ENCODE measurements at regions not wholly inside any gene's neighbourhood (a gene's known extent, or its start where the extent isn't known, plus 50 kb on each side); places are given as distances from the start of the nearest gene placed in this dataset.

DNA sequence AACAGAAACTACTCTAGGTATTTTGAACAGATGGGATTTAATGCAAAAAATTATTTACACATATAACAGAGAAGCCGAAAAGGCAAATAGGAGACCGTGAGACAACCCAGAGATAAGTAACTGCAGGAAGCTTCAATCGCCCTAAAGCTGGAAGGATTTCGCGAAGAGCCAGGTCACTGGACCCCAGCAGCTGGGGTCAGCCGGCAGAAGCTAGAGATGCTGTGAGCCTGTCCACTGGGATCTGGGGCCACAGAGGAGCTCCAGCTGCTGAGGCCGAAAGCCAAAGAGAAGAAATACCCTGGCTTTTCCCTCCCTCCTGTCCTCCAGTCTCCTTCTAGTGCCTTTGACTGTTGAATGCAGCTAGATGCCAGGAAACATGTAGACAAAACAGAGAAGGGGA lies 192.8 kb upstream of the BCOR start:
- Histone ChIP-seq H3K36me3 (replicated peaks in 1 of 2; ENCODE audit: control extremely low read depth in 1 of 2, control insufficient read depth in 1 of 2, extremely low read depth in 1 of 2, insufficient read depth in 2 of 2, low read length in 1 of 2) (no peaks in the 10 kb centered on the region), H3K79me2 (ENCODE audit: control insufficient read depth, insufficient read depth, low read length) (no peaks in the 10 kb centered on the region), H4K20me1 (ENCODE audit: control insufficient read depth, insufficient read depth, low read length, poor library complexity, severe bottlenecking) (no peaks in the 10 kb centered on the region), H3K9ac (ENCODE audit: low read length) (no peak overlapping the region), H3K4me2 (replicated peaks; ENCODE audit: low read depth, low read length, poor library complexity, severe bottlenecking) (no peak overlapping the region), H3K4me1 (ENCODE audit: control insufficient read depth in 2 of 2, insufficient read depth in 2 of 2, low read length in 2 of 2) (no peaks in the 10 kb centered on the region), H3K27me3 (replicated peaks in 1 of 4; ENCODE audit: control extremely low read depth in 1 of 4, control insufficient read depth in 3 of 4, insufficient read depth in 4 of 4, low read length in 3 of 4) (peaks cover 0 to 3% (median 0%) of the 10 kb centered on the region in 4 experiments), H2AFZ (ENCODE audit: insufficient read depth, low read depth, low read length, poor library complexity, severe bottlenecking) (no peak overlapping the region), H3K9me3 (ENCODE audit: control extremely low read depth in 1 of 3, control insufficient read depth in 2 of 3, insufficient read depth in 1 of 3, low read length in 2 of 3) (peaks cover 0 to 6% (median 2%) of the 10 kb centered on the region in 3 donors), H3K27ac (ENCODE audit: low read length in 2 of 2) (no peak overlapping the region), H3K4me3 (ENCODE audit: control extremely low read depth in 1 of 5, extremely low read depth in 1 of 5, insufficient read depth in 1 of 5, low read depth in 2 of 5, low read length in 4 of 5) (no peak overlapping the region)
- no peak overlapping the region for H3K4me3 Mint-ChIP-seq
- ATAC-seq (ENCODE audit: low read depth) (no peak), DNase-seq (no peak)
- 98% methylated on average over 4 of the region's 7 CpGs for WGBS (ENCODE audit: insufficient coverage)
- ChIA-PET CTCF (no interaction called here), POLR2A (no interaction called here)
- TF ChIP-seq, protein P1, sequence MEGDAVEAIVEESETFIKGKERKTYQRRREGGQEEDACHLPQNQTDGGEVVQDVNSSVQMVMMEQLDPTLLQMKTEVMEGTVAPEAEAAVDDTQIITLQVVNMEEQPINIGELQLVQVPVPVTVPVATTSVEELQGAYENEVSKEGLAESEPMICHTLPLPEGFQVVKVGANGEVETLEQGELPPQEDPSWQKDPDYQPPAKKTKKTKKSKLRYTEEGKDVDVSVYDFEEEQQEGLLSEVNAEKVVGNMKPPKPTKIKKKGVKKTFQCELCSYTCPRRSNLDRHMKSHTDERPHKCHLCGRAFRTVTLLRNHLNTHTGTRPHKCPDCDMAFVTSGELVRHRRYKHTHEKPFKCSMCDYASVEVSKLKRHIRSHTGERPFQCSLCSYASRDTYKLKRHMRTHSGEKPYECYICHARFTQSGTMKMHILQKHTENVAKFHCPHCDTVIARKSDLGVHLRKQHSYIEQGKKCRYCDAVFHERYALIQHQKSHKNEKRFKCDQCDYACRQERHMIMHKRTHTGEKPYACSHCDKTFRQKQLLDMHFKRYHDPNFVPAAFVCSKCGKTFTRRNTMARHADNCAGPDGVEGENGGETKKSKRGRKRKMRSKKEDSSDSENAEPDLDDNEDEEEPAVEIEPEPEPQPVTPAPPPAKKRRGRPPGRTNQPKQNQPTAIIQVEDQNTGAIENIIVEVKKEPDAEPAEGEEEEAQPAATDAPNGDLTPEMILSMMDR (IDR thresholded peaks at IDR 0.05): no peak
- TF ChIP-seq EZH2 (IDR thresholded peaks at IDR 0.05; ENCODE audit: borderline replicate concordance, insufficient read depth, low read depth, low read length, poor library complexity, severe bottlenecking): no peak
- no peaks in the 10 kb centered on the region for H3K4me1 Mint-ChIP-seq
- no peak overlapping the region for H3K27ac Mint-ChIP-seq
- intact Hi-C loops (cut with micrococcal nuclease): no loop called here
- H3K27me3 Mint-ChIP-seq: no peaks in the 10 kb centered on the region
- peaks cover 3% of the 10 kb centered on the region for H3K9me3 Mint-ChIP-seq (ENCODE audit: insufficient read depth)

DNA sequence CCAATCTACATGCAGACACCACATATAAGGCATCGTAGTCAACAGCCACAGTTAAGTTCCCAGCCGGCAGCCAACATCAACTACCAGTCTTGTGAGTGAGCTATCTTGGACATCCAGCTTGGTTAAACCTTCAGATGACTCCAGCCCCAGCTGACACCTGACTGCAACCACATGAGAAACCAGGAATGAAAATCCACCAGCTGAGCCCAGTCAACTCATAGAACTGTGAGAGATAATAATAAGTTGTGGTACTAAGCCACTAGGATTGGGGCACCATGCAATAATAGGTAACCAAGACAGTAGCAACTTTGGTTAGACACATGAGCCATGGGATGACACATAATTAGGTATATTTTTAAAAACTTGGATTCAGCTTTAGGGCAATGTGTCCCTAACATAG lies 188.1 kb upstream of the BCOR start:
- intact Hi-C loops (cut with micrococcal nuclease): no loop called here

More for the DNA sequence above, 188.1 kb upstream of the BCOR start:
- Mint-ChIP-seq H3K27ac (no peak overlapping the region), H3K27me3 (no peaks in the 10 kb centered on the region), H3K4me3 (no peak overlapping the region), H3K9me3 (ENCODE audit: insufficient read depth) (peaks cover 7% of the 10 kb centered on the region), H3K4me1 (peaks cover 9% of the 10 kb centered on the region)
- no peaks in the 10 kb centered on the region for H4K20me1 ChIP-seq (ENCODE audit: control insufficient read depth, insufficient read depth, low read length, poor library complexity, severe bottlenecking)
- no peak overlapping the region for H3K4me3 ChIP-seq (ENCODE audit: control extremely low read depth in 1 of 5, extremely low read depth in 1 of 5, insufficient read depth in 1 of 5, low read depth in 2 of 5, low read length in 4 of 5)
- TF ChIP-seq EZH2 (IDR thresholded peaks at IDR 0.05; ENCODE audit: borderline replicate concordance, insufficient read depth, low read depth, low read length, poor library complexity, severe bottlenecking): no peak
- TF ChIP-seq, protein P1 (IDR thresholded peaks at IDR 0.05): no peak
- ATAC-seq (ENCODE audit: low read depth): no peak
- no peak overlapping the region for H3K27ac ChIP-seq (ENCODE audit: low read length in 2 of 2)
- no peaks in the 10 kb centered on the region for H3K79me2 ChIP-seq (ENCODE audit: control insufficient read depth, insufficient read depth, low read length)
- peaks cover 5 to 6% of the 10 kb centered on the region in 2 donors for H3K4me1 ChIP-seq (ENCODE audit: control insufficient read depth in 2 of 2, insufficient read depth in 2 of 2, low read length in 2 of 2)
- H3K9ac ChIP-seq (ENCODE audit: low read length): no peak overlapping the region
- peaks cover 0 to 3% (median 0%) of the 10 kb centered on the region in 4 experiments for H3K27me3 ChIP-seq (replicated peaks in 1 of 4; ENCODE audit: control extremely low read depth in 1 of 4, control insufficient read depth in 3 of 4, insufficient read depth in 4 of 4, low read length in 3 of 4)
- CTCF ChIA-PET: no interaction called here
- DNase-seq: no peak
- peaks cover 0 to 6% (median 2%) of the 10 kb centered on the region in 3 donors for H3K9me3 ChIP-seq (ENCODE audit: control extremely low read depth in 1 of 3, control insufficient read depth in 2 of 3, insufficient read depth in 1 of 3, low read length in 2 of 3)
- no peak overlapping the region for H2AFZ ChIP-seq (ENCODE audit: insufficient read depth, low read depth, low read length, poor library complexity, severe bottlenecking)
- no peaks in the 10 kb centered on the region for H3K36me3 ChIP-seq (replicated peaks in 1 of 2; ENCODE audit: control extremely low read depth in 1 of 2, control insufficient read depth in 1 of 2, extremely low read depth in 1 of 2, insufficient read depth in 2 of 2, low read length in 1 of 2)
- H3K4me2 ChIP-seq (replicated peaks; ENCODE audit: low read depth, low read length, poor library complexity, severe bottlenecking): no peak overlapping the region
- WGBS (ENCODE audit: insufficient coverage): no CpG with 5 or more reads among the region's 2 CpGs
- POLR2A ChIA-PET: no interaction called here
